ENCODE measurements at regions not wholly inside any gene's neighbourhood (a gene's known extent, or its start where the extent isn't known, plus 50 kb on each side); places are given as distances from the start of the nearest gene placed in this dataset.

- Histone ChIP-seq H3K4me1 (ENCODE audit: insufficient read depth, low read length) (peaks cover 8% of the 10 kb centered on the region), H3K4me3 (ENCODE audit: low read length in 2 of 2) (no peak overlapping the region), H3K36me3 (ENCODE audit: insufficient read depth, low read length) (no peaks in the 10 kb centered on the region), H3K27me3 (ENCODE audit: insufficient read depth, low read length) (no peaks in the 10 kb centered on the region), H3K27ac (ENCODE audit: low read depth, low read length) (no peak overlapping the region), H3K9me3 (ENCODE audit: control insufficient read depth in 1 of 2, low read length in 2 of 2) (no peaks in the 10 kb centered on the region)
- Mint-ChIP-seq H3K4me1 (peaks cover 4 to 13% (median 12%) of the 10 kb centered on the region in 4 donors), H3K27me3 (no peaks in the 10 kb centered on the region), H3K4me3 (peak overlapping the region in 1 of 8 donors; percentile 13), H3K9me3 (peaks cover 0 to 49% (median 25%) of the 10 kb centered on the region in 8 donors), H3K36me3 (peaks cover 5 to 24% of the 10 kb centered on the region in 2 donors), H3K27ac (peak overlapping the region in 4 of 7 donors; percentile 7 to 65 (median 50))
- DNase-seq, result no peak
- intact Hi-C loops (cut with micrococcal nuclease), result loop anchor here (1.0 to 10.0 kb wide), 7 partner anchors 67 to 760 kb away; no protein-coding TSS in a partner anchor
- ChIA-PET POLR2A (ENCODE audit: partially characterized antibody) (interaction anchor here (0.6 to 5.2 kb wide), 14 partner anchors 10 to 760 kb away, joined by 3 to 99 read pairs (median 7); partner anchors contain the start of gene BTG1), CTCF (ENCODE audit: partially characterized antibody) (interaction anchor here (0.6 to 4.3 kb wide), 85 partner anchors 8 to 839 kb away, joined by 3 to 45 read pairs (median 5); partner anchors contain the start of gene BTG1)
Measured at GRCh38 chr12:91810531-91811451, 334.9 kb downstream of the BTG1 start.

DNA sequence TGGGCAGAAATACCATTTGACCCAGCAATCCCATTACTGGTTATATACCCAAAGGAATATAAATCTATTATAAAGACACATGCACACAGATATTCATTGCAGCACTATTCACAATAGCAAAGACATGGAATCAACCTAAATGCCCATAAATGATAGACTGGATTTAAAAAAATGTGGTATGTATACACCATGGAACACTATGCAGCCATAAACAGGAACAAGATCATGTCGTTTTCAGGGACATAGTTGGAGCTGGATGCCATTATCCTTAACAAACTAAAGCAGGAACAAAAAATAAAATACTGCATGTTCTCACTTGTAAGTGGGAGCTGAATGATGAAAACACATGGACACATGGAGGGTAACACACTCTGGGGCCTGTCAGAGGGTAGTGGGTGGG lies 335.6 kb downstream of the BTG1 start:
- no peaks in the 10 kb centered on the region for H3K9me3 ChIP-seq (ENCODE audit: control insufficient read depth in 1 of 2, low read length in 2 of 2)
- H3K27ac Mint-ChIP-seq, result peak overlapping the region in 2 of 7 donors; percentile 64 to 65
- ChIA-PET POLR2A (ENCODE audit: partially characterized antibody) (interaction anchor here (0.6 to 5.2 kb wide), 7 partner anchors 29 to 818 kb away, joined by 3 to 99 read pairs (median 3); partner anchors contain the start of gene BTG1), CTCF (ENCODE audit: partially characterized antibody) (interaction anchor here (1.1 to 4.3 kb wide), 16 partner anchors 10 to 760 kb away, joined by 3 to 45 read pairs (median 20); partner anchors contain the start of gene BTG1)
- peaks cover 0 to 56% (median 31%) of the 10 kb centered on the region in 8 donors for H3K9me3 Mint-ChIP-seq
- no peaks in the 10 kb centered on the region for H3K36me3 ChIP-seq (ENCODE audit: insufficient read depth, low read length)
- no peak for DNase-seq
- no peak overlapping the region for H3K27ac ChIP-seq (ENCODE audit: low read depth, low read length)
- H3K4me1 ChIP-seq (ENCODE audit: insufficient read depth, low read length), result peaks cover 8% of the 10 kb centered on the region
- no peak overlapping the region for H3K4me3 ChIP-seq (ENCODE audit: low read length in 2 of 2)
- peaks cover 9 to 28% of the 10 kb centered on the region in 2 donors for H3K36me3 Mint-ChIP-seq
- no peaks in the 10 kb centered on the region for H3K27me3 ChIP-seq (ENCODE audit: insufficient read depth, low read length)
- peak overlapping the region in 1 of 8 donors; percentile 13 for H3K4me3 Mint-ChIP-seq
- H3K27me3 Mint-ChIP-seq, result no peaks in the 10 kb centered on the region
- intact Hi-C loops (cut with micrococcal nuclease), result loop anchor here (5.0 to 10.0 kb wide), 4 partner anchors 115 to 597 kb away; no protein-coding TSS in a partner anchor
- peaks cover 4 to 13% (median 12%) of the 10 kb centered on the region in 4 donors for H3K4me1 Mint-ChIP-seq

DNA sequence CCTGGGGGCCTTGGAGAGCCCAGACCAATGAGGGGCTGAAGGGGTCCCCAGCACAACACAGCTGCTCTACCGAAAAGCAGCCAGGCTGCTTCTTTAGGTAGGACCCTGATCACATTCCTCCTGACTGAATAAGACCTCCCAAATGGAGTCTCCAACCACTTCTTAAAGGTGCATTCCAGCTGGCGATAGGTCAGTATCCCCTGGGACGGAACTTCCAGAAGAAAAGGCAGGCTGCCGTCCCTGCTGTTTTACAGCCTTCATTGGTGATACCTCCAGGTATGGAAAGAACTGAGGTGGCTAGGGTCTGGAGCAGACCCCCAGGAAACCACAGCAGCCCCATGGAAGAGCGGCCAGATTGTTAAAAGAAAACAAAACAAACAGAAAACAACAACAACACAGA lies 340.6 kb downstream of the BTG1 start:
- Mint-ChIP-seq H3K4me3 (no peak overlapping the region), H3K27me3 (no peaks in the 10 kb centered on the region), H3K4me1 (peaks cover 0 to 5% (median under 1%) of the 10 kb centered on the region in 4 donors), H3K27ac (peak overlapping the region in 1 of 7 donors; percentile 8), H3K9me3 (peaks cover 0 to 46% (median 28%) of the 10 kb centered on the region in 8 donors), H3K36me3 (peaks cover 9 to 20% of the 10 kb centered on the region in 2 donors)
- no peaks in the 10 kb centered on the region for H3K27me3 ChIP-seq (ENCODE audit: insufficient read depth, low read length)
- no peak for DNase-seq
- ChIA-PET POLR2A (ENCODE audit: partially characterized antibody) (interaction anchor here (1.6 kb wide), 1 partner anchor 72 kb away, joined by 4 read pairs; no protein-coding TSS in a partner anchor), CTCF (ENCODE audit: partially characterized antibody) (no interaction called here)
- no peak overlapping the region for H3K4me3 ChIP-seq (ENCODE audit: low read length in 2 of 2)
- H3K4me1 ChIP-seq (ENCODE audit: insufficient read depth, low read length), result no peaks in the 10 kb centered on the region
- intact Hi-C loops (cut with micrococcal nuclease), result no loop called here
- no peaks in the 10 kb centered on the region for H3K9me3 ChIP-seq (ENCODE audit: control insufficient read depth in 1 of 2, low read length in 2 of 2)
- H3K36me3 ChIP-seq (ENCODE audit: insufficient read depth, low read length), result no peaks in the 10 kb centered on the region
- H3K27ac ChIP-seq (ENCODE audit: low read depth, low read length), result no peak overlapping the region

DNA sequence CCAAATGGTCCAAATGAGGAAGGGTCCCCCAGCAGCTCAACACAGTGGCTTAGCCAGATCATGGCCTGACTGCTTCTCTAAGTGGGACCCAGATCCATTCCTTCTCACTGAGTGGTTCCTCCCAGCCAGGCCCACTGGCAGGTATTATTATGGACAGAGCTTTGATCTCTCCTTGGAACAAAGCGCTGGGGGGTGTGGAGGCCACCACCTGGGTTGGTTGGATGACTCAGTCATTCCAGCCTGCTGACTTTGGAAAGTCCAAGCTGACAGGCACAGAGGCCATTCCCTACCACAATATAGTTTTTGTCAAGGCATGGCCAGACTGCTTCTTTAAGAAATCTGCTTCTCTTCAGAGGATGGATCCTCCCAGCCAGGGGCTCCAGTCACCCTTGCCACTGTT lies 341.1 kb downstream of the BTG1 start:
- ChIA-PET CTCF (ENCODE audit: partially characterized antibody) (no interaction called here), POLR2A (ENCODE audit: partially characterized antibody) (interaction anchor here (1.6 kb wide), 1 partner anchor 72 kb away, joined by 4 read pairs; no protein-coding TSS in a partner anchor)
- no peak overlapping the region for H3K4me3 Mint-ChIP-seq
- Histone ChIP-seq H3K4me1 (ENCODE audit: insufficient read depth, low read length) (no peaks in the 10 kb centered on the region), H3K9me3 (ENCODE audit: control insufficient read depth in 1 of 2, low read length in 2 of 2) (no peaks in the 10 kb centered on the region), H3K36me3 (ENCODE audit: insufficient read depth, low read length) (no peaks in the 10 kb centered on the region), H3K27me3 (ENCODE audit: insufficient read depth, low read length) (no peaks in the 10 kb centered on the region), H3K4me3 (ENCODE audit: low read length in 2 of 2) (no peak overlapping the region), H3K27ac (ENCODE audit: low read depth, low read length) (no peak overlapping the region)
- no peaks in the 10 kb centered on the region for H3K27me3 Mint-ChIP-seq
- no peak for DNase-seq
- peaks cover 0 to 43% (median 28%) of the 10 kb centered on the region in 8 donors for H3K9me3 Mint-ChIP-seq
- peaks cover 0 to 5% (median 0%) of the 10 kb centered on the region in 4 donors for H3K4me1 Mint-ChIP-seq
- intact Hi-C loops (cut with micrococcal nuclease), result no loop called here
- H3K36me3 Mint-ChIP-seq, result peaks cover 9 to 19% of the 10 kb centered on the region in 2 donors
- H3K27ac Mint-ChIP-seq, result no peak overlapping the region

GRCh38 chr12:91801048-91801447 lies 344.6 kb downstream of the BTG1 start:
- no peak for DNase-seq
- no peaks in the 10 kb centered on the region for H3K9me3 ChIP-seq (ENCODE audit: control insufficient read depth in 1 of 2, low read length in 2 of 2)
- H3K4me1 Mint-ChIP-seq, result no peaks in the 10 kb centered on the region
- H3K4me1 ChIP-seq (ENCODE audit: insufficient read depth, low read length), result no peaks in the 10 kb centered on the region
- peaks cover 0 to 14% (median 9%) of the 10 kb centered on the region in 8 donors for H3K9me3 Mint-ChIP-seq
- no peak overlapping the region for H3K27ac ChIP-seq (ENCODE audit: low read depth, low read length)
- H3K27ac Mint-ChIP-seq, result no peak overlapping the region
- no peak overlapping the region for H3K4me3 ChIP-seq (ENCODE audit: low read length in 2 of 2)
- H3K36me3 Mint-ChIP-seq, result peaks cover 5 to 7% of the 10 kb centered on the region in 2 donors
- intact Hi-C loops (cut with micrococcal nuclease), result no loop called here
- POLR2A ChIA-PET (ENCODE audit: partially characterized antibody), result no interaction called here
- no peaks in the 10 kb centered on the region for H3K27me3 ChIP-seq (ENCODE audit: insufficient read depth, low read length)
- CTCF ChIA-PET (ENCODE audit: partially characterized antibody), result interaction anchor here (2.7 kb wide), 1 partner anchor 10 kb away, joined by 22 read pairs; no protein-coding TSS in a partner anchor
- no peak overlapping the region for H3K4me3 Mint-ChIP-seq
- H3K27me3 Mint-ChIP-seq, result no peaks in the 10 kb centered on the region
- no peaks in the 10 kb centered on the region for H3K36me3 ChIP-seq (ENCODE audit: insufficient read depth, low read length)

- Mint-ChIP-seq H3K4me1 (peaks cover 0 to 1% (median 0%) of the 10 kb centered on the region in 4 donors), H3K4me3 (no peak overlapping the region), H3K27me3 (no peaks in the 10 kb centered on the region), H3K27ac (no peak overlapping the region), H3K9me3 (peaks cover 0 to 2% (median 0%) of the 10 kb centered on the region in 8 donors), H3K36me3 (no peaks in the 10 kb centered on the region)
- no peak for DNase-seq
- Histone ChIP-seq H3K4me1 (ENCODE audit: insufficient read depth, low read length) (no peaks in the 10 kb centered on the region), H3K36me3 (ENCODE audit: insufficient read depth, low read length) (no peaks in the 10 kb centered on the region), H3K27me3 (ENCODE audit: insufficient read depth, low read length) (no peaks in the 10 kb centered on the region), H3K27ac (ENCODE audit: low read depth, low read length) (no peak overlapping the region), H3K9me3 (ENCODE audit: control insufficient read depth in 1 of 2, low read length in 2 of 2) (no peaks in the 10 kb centered on the region), H3K4me3 (ENCODE audit: low read length in 2 of 2) (no peak overlapping the region)
- ChIA-PET POLR2A (ENCODE audit: partially characterized antibody) (interaction anchor here (1.4 kb wide), 1 partner anchor 15 kb away, joined by 3 read pairs; no protein-coding TSS in a partner anchor), CTCF (ENCODE audit: partially characterized antibody) (interaction anchor here (4.5 kb wide), 1 partner anchor 18 kb away, joined by 19 read pairs; no protein-coding TSS in a partner anchor)
- intact Hi-C loops (cut with micrococcal nuclease), result no loop called here
Measured at GRCh38 chr12:91793676-91794075, 352.0 kb downstream of the BTG1 start.

DNA sequence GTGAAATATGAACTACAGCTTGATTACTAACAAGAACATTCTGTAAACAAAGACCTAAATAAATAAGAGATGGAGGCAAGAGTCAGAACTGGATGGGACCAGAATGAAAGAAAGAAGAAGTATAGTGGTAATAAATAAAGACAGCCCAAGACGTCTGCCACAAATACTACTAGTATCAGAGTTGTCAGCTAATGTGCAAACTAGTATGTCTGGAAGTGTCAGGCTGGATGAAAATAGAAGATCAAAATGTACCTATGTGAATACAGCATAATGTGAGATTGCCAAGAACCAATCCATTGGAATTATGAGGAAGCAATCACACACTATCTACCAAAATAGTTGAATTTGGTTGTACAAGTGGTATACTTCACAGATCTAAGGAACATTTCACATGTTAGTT lies 353.0 kb downstream of the BTG1 start:
- Histone ChIP-seq H3K36me3 (ENCODE audit: insufficient read depth, low read length) (no peaks in the 10 kb centered on the region), H3K4me1 (ENCODE audit: insufficient read depth, low read length) (no peaks in the 10 kb centered on the region), H3K4me3 (ENCODE audit: low read length in 2 of 2) (no peak overlapping the region), H3K27ac (ENCODE audit: low read depth, low read length) (no peak overlapping the region), H3K9me3 (ENCODE audit: control insufficient read depth in 1 of 2, low read length in 2 of 2) (no peaks in the 10 kb centered on the region), H3K27me3 (ENCODE audit: insufficient read depth, low read length) (no peaks in the 10 kb centered on the region)
- Mint-ChIP-seq H3K27me3 (no peaks in the 10 kb centered on the region), H3K9me3 (peaks cover 0 to 2% (median 0%) of the 10 kb centered on the region in 8 donors), H3K4me3 (no peak overlapping the region), H3K4me1 (peaks cover 0 to 2% (median under 1%) of the 10 kb centered on the region in 4 donors), H3K36me3 (no peaks in the 10 kb centered on the region), H3K27ac (no peak overlapping the region)
- intact Hi-C loops (cut with micrococcal nuclease), result no loop called here
- POLR2A ChIA-PET (ENCODE audit: partially characterized antibody), result interaction anchor here (1.4 kb wide), 1 partner anchor 14 kb away, joined by 3 read pairs; no protein-coding TSS in a partner anchor
- DNase-seq, result no peak
- CTCF ChIA-PET (ENCODE audit: partially characterized antibody), result no interaction called here

All from CD4-positive, alpha-beta memory T cell (primary cell).